ENCODE measurements at regions not wholly inside any gene's neighbourhood (a gene's known extent, or its start where the extent isn't known, plus 50 kb on each side); places are given as distances from the start of the nearest gene placed in this dataset.
"Not testable (repeated sequence)": the region's sequence is repeated elsewhere in the genome, so short reads cannot be mapped to it uniquely, and the experiment has no call there.

DNA sequence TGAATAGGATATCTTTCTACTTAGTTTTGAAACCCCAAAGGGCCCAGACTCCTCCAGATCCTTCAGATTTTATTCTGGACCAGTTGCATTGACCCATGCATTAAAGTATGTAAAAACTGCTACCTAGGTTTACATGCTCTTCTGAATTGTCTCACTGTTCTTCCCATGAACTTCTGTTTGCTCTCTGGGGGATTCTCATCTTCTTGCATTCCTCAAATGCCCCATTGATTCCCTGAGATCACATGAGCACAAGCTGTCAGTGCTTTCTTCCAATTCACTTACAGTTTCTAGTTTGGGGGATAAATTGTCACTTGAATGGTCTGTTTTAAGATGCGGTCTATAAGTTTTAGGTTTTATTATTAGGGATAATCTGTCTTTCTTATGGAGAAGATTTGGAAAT, 188.9 kb upstream of the KIF2B start:
- no peak for DNase-seq (ENCODE audit: low read depth)

DNA sequence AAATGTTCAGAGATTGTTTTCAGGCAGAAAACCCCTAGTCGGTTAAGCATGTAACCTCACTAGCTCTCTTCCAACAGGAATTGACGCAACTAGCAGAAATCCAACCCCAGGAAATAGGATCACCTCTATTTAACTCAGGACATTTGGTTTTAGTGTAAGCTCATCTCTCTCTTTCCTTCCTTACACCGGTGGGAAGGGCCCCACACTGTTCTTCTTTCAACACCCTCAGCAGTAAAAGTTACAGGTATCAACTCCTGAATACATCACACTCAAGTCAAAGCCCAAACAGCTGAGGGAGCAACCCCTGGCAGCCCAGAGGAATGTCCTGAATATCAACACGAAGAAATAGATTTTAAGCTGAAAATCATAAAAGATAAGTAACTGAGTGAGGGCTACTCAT, 191.2 kb upstream of the KIF2B start:
- no peak for DNase-seq (ENCODE audit: low read depth)

- no peak for DNase-seq (ENCODE audit: low read depth)
These were observed 192.1 kb upstream of the KIF2B start for GRCh38 chr17:53630638-53631037.

DNA sequence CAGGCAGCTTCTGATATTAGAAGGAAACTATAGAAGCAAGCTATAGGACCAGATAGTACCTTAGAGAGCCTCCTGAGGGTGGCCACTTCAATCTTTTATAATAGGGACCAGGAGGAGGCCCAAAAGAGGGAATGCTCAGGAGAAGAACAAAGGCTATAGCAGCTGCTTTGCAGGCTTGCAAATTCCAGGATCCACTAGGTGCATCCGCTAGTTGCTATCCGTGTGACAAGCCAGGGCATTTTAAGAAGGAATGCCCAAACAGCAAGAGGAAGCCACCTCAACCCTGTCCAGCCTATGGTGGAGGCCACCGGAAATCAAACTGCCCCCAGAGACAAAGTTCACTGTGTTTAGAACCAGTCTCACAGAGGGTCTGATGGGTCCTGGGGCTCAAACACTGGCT, 192.6 kb upstream of the KIF2B start:
- no peak for DNase-seq (ENCODE audit: low read depth)

DNA sequence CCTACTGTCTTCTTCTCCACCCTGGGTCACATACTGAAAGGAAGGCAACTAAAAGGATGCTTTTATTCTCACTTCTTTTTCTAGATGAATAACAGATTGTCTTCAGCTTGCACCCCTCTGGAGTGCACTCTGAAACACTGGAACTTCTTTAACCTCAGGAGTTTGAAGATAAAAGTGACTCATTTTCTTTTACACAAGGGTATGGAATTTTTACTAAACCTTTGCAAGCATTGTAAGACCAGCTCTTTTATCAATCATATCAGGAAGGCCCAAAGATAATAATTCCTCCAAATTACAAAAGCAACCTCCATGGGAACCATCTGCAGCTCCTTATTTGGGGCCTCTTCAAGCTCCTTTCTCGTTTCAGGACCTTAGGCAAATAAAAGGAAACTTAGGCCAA, 193.5 kb upstream of the KIF2B start:
- no peak for DNase-seq (ENCODE audit: low read depth)

- no peak for DNase-seq (ENCODE audit: low read depth)
These were observed 194.7 kb upstream of the KIF2B start for GRCh38 chr17:53628011-53628410.

- no peak for DNase-seq (ENCODE audit: low read depth)
These were observed 195.2 kb upstream of the KIF2B start for GRCh38 chr17:53627511-53627910.

DNA sequence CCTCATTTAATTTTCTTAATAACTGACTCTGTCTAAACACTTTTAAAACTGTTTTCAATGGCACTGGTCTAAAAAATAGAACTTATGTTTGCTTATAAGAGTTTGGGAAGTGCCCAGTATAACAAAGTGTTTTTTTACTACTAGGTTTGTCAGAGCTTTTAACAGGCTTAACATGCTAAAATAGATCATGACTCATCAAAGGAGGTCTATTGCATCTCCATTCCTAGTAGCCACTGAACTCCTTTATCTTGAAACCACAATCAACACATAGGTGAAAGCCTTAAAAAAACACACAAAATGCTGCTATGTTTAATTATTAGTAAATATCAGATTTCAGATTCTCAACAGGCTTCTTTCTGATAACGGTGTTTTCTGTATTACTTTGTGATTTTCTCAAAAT, 196.4 kb upstream of the KIF2B start:
- DNase-seq (ENCODE audit: low read depth) = no peak

GRCh38 chr17:53619025-53619424, 203.7 kb upstream of the KIF2B start:
- DNase-seq (ENCODE audit: low read depth) = no peak

DNA sequence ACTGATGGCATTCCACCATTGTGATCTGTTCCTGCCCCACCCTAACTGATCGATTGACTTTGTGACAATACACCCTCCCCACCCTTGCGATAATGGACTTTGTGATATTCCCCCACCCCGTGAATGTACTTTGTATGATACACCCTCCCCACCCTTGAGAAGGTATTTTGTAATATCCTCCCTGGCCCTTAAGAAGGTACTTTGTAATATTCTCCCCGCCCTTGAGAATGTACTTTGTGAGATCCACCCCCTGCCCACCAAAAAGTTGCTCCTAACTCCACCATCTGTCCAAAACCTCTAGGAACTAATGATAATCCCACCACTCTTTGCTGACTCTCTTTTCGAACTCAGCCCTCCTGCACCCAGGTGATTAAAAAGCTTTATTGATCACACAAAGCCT, 214.5 kb upstream of the KIF2B start:
- DNase-seq (ENCODE audit: low read depth) = not testable (repeated sequence)

DNA sequence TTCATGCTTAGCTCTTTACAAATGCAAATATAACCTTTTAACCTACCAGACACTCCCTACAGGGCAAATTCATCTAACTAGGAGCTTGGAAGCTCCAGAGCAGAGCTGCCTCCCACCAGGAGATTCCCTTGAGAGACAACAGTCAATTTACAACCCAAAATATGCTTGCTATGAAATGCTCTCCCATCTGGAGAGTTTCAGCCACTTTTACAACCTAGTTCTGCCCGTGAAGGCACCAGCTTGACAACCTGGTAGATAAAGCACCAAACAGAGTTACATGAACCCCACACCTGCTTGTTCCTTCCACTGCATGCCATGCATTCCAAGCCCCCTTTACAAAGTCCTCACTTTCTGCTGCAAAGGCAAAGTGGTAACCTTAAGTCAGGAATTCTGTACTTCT, 215.3 kb upstream of the KIF2B start:
- DNase-seq (ENCODE audit: low read depth) = no peak

DNA sequence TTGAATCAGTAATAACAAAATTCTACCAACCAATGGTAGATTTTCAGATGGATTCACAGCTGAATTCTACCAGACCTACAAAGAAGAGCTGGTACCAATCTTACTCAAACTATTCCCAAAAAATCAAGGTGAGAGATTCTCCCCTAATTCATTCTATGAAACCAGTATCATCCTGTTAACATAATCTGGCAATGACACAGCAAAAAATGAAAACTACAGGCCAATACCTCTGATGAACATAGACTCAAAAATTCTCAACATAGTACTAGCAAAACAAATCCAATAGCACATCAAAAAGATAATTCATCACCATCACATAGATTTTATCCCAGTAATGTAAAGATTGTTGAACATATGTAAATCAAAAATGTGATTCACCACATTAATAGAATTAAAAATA, 234.4 kb upstream of the KIF2B start:
- DNase-seq (ENCODE audit: low read depth) = no peak

- no peak for DNase-seq (ENCODE audit: low read depth)
These were observed 248.7 kb upstream of the KIF2B start for GRCh38 chr17:53574038-53574437.

DNA sequence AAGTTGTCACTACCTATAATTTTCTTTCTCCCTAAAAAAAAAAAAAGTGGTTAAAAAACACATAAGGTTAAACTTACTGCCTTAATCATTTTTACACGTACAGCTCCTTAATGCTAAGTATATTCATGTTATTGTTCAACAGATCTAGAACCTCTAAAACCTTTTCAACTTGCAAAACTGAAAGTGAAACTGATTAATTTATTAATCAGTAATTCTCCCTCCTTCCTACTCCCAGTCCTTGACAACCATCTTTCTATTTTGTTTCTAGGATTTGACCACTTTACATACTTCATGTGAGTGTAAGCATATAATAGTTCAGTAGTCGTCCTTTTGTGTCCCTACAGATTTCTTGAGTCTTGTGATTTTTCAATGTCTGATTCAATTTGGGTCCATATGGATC, 251.4 kb upstream of the KIF2B start:
- DNase-seq (ENCODE audit: low read depth) = no peak

- no peak for DNase-seq (ENCODE audit: low read depth)
These were observed 252.0 kb upstream of the KIF2B start for GRCh38 chr17:53570731-53571130.

DNA sequence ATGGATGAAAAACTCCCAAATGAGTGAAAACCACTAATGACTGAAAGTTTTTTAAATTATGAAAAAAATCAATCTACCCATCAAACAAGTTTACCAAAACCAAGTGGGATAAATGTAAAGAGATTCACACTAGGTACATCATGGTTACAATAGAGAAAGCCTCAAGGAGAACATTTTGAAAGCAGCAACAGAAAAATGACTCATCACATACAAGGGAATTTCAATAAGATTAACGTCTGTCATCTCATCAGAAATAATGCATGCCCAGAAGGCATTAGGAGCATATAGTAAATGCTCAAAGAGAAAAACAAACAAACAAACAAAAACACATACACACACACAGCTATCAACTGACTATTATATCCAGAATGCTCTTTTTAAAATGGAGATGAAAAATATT, 261.8 kb upstream of the KIF2B start:
- DNase-seq (ENCODE audit: low read depth) = no peak

GRCh38 chr17:53548252-53548651, 274.5 kb upstream of the KIF2B start:
- no peak for DNase-seq (ENCODE audit: low read depth)

GRCh38 chr17:53543472-53543871, 279.3 kb upstream of the KIF2B start:
- no peak for DNase-seq (ENCODE audit: low read depth)

GRCh38 chr17:53538129-53538617, 284.6 kb upstream of the KIF2B start:
- no peak for DNase-seq (ENCODE audit: low read depth)

DNA sequence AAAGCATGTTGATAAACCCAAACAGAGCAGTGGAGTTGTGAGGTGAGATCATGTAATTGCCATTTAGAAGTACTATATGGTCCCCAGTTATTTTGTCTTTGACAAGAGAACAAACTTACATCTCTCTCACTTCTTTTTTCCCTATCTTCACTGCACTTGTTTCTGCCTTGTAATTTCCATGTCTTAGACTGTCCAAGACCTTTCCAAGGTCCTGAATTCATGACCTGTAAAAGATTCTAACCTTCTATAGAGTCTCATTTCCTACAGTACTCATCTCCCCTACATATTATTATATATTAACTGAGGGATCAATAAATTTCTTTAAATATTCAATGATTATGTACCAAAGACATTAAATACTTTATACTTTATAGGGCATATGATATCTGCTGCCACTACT, 295.3 kb upstream of the KIF2B start:
- no peak for DNase-seq (ENCODE audit: low read depth)

GRCh38 chr17:53525590-53525989, 297.1 kb upstream of the KIF2B start:
- no peak for DNase-seq (ENCODE audit: low read depth)

GRCh38 chr17:53516636-53517035, 306.1 kb upstream of the KIF2B start:
- DNase-seq (ENCODE audit: low read depth) = no peak

GRCh38 chr17:53499277-53499676, 323.4 kb upstream of the KIF2B start:
- no peak for DNase-seq (ENCODE audit: low read depth)

DNA sequence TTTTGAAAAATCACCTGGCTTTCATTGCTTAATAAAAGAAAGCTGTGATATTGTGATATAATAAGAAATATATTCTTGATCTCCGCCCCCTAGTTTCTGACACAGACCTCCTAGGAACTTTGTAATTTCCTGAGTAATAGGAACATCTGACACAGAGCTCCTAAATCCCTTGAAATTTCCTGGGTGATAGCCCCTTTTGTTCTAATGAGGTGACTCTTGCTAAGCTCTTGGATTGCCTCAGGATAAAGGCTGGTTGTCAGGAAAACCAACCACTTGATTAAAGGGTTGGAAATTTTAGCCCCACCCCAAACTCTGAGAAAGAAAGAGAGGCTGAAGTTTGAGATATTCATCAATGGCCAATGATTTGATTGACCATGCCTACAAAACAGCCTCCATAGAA, 326.4 kb upstream of the KIF2B start:
- DNase-seq (ENCODE audit: low read depth) = no peak

GRCh38 chr17:53492532-53492931, 330.2 kb upstream of the KIF2B start:
- no peak for DNase-seq (ENCODE audit: low read depth)

All from CMK (cell line).